GM12875 (cell line): ENCODE measurements at regions not wholly inside any gene's neighbourhood (a gene's known extent, or its start where the extent isn't known, plus 50 kb on each side); places are given as distances from the start of the nearest gene placed in this dataset.

Experiments
- H3K4me3 ChIP-seq: one replicate; pipeline ENCODE4 v1.5.1; 2011; ENCODE audit warnings: low read depth, low read length, control low read depth
- TF ChIP-seq, protein P1 (sequence below): IDR thresholded peaks from 2 replicates; pipeline ENCODE4 v1.5.1; 2011; ENCODE audit warnings: low read depth, mild to moderate bottlenecking, control low read depth, inconsistent platforms, low read length, moderate library complexity, borderline replicate concordance; ENCODE audit not compliant: insufficient read depth

DNA sequence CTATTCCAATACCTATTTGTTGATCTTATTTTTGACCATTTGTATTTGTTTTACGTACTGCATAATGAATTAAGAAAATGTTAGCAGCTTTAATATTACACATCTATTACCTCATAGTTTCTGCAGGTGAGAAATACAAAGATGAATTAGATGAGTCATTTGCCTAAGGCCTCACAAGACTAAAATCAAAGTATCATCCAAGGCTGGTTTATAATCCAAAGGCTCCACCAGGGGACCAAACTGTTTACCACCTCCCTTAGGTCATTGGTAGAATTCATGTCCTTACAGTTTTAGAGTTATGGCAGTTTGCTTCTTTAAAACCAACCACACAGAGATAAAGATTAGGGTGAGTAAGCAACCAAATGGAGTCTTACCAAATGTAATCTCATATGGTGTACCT lies 848.1 kb downstream of the SLITRK6 start:
- H3K4me3 ChIP-seq = no peak overlapping the region
- TF ChIP-seq, protein P1, sequence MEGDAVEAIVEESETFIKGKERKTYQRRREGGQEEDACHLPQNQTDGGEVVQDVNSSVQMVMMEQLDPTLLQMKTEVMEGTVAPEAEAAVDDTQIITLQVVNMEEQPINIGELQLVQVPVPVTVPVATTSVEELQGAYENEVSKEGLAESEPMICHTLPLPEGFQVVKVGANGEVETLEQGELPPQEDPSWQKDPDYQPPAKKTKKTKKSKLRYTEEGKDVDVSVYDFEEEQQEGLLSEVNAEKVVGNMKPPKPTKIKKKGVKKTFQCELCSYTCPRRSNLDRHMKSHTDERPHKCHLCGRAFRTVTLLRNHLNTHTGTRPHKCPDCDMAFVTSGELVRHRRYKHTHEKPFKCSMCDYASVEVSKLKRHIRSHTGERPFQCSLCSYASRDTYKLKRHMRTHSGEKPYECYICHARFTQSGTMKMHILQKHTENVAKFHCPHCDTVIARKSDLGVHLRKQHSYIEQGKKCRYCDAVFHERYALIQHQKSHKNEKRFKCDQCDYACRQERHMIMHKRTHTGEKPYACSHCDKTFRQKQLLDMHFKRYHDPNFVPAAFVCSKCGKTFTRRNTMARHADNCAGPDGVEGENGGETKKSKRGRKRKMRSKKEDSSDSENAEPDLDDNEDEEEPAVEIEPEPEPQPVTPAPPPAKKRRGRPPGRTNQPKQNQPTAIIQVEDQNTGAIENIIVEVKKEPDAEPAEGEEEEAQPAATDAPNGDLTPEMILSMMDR = no peak

DNA sequence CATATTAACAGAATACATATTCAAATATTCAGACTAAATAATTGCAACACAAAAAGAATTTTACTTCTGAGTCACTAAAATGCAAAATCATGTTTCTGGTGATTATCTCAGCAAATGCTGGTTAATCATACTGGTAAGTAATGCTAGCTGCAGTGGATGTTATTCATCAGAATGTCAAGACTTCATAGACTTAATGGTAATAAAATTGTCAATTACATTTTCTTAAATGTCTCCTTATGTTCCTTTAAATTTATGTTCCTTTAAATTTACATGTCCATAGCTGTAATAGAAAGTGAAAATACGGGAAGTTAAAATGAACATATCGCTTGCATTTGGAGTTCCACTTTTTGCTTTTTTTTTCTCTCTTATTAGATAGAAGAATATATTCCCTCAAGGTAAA lies 853.0 kb downstream of the SLITRK6 start:
- TF ChIP-seq, protein P1 = no peak
- H3K4me3 ChIP-seq = no peak overlapping the region

DNA sequence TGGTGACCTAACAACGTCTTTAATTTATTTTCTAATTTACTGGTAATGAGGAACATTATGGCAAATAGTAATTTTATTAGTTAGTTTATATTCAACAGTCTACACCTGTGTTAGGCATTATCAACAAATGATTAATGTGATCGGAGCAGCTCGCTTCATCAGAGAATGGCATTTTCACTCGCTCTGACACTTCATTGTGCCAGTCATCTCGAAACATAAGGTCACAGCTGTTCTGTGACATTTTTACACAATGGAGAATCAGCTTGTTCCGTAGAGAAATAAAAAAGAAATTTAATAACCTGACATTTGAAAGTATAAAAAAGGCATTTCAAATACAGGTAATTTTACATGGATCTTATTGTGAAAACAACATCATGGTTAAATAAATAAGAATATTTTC lies 858.4 kb downstream of the SLITRK6 start:
- no peak overlapping the region for H3K4me3 ChIP-seq
- TF ChIP-seq, protein P1 = no peak

DNA sequence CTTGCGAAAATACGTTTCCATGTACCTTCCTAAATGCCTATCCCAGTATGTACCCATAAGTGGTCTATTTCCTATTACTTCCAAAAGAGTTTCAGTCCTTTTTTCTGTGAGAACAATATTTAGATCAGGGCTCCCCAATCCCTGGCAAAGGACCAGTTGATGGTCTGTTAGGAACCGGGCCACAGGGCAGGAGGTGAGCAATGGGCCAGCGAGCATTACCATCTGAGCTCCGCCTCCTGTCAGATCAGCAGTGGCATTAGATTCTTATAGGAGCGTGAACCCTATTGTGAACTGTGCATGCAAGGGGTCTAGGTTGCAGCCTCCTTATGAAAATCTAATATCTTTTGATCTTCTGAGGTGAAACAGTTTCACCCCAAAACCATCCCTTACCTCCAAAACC lies 859.1 kb downstream of the SLITRK6 start:
- no peak overlapping the region for H3K4me3 ChIP-seq
- TF ChIP-seq, protein P1 = no peak

DNA sequence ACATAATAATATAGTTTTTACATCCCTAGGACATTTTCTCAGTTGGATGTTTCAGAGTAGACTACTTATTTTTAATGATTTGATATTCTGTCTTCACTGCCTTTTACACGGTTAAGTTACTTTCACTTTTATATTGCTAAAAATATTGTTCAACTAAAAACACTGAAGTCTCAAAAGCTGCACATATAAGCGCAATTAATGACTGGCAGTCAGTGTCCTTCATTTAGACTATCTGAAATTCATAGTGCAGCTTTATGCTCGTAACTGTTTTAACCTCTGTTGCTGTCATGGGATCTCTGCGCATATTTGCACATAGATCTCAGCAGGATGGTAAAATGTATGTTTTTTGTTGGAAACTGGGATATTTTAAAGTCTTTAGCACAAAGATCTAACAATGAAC lies 864.3 kb downstream of the SLITRK6 start:
- no peak overlapping the region for H3K4me3 ChIP-seq
- TF ChIP-seq, protein P1 = no peak

DNA sequence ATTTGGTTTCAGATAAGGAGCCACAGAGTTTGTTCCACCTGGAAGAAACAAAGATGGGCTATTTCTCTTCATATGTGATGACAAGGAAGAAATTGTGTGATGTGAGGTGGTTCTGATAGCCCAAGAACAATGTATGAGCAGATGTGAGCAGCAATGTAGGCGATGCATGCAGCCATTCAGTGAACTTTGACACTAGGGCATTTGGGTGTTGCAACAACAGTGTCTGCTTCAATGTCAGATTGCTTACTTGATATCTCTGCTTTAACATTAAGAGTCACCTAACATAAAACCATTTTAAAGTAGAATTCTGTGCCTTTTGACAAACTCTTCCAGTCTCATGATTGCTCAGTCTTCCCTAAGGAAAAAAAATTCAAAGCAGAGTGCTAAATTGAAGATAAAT lies 865.4 kb downstream of the SLITRK6 start:
- TF ChIP-seq, protein P1 = no peak

DNA sequence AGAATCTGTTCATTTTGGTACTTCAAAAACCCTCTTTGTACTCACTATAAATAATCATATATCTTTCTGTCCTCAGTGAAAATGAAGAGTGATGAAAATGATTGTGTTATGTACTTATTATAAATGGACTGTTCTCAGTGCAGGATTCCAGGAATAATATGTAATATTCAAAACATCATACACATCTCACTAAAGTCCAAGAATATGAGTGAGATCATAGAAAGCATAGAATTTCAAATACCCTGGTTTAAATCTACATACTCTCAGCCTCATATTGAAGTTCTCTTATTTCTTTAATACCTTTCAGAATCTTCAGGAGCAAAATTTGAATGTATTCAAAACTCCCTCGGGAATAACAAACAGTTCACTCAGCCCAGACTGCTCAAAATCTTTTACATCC lies 868.0 kb downstream of the SLITRK6 start:
- H3K4me3 ChIP-seq = no peak overlapping the region
- TF ChIP-seq, protein P1 = no peak

More for the DNA sequence above, 865.4 kb downstream of the SLITRK6 start:
- no peak overlapping the region for H3K4me3 ChIP-seq
